SK-N-SH (cell line): ENCODE measurements at regions not wholly inside any gene's neighbourhood (a gene's known extent, or its start where the extent isn't known, plus 50 kb on each side); places are given as distances from the start of the nearest gene placed in this dataset.

Experiments used
- CTCF ChIA-PET: fragments of 300-600, 350-600 bp; formaldehyde crosslinking; extraction: SDS; loops from one replicate; lab custom pipeline; 2021; lab: Yijun Ruan, JAX
- POLR2A ChIA-PET: fragments of 350-600 bp; sonication (Branson Sonifier 250); formaldehyde crosslinking; extraction: SDS; loops from one replicate; lab custom pipeline; 2020; ENCODE audit warnings: antibody characterized with exemption, inconsistent platforms; lab: Yijun Ruan, JAX
- DNase-seq: peaks from one replicate; pipeline ENCODE4 v3.0.0; 2012
- H2AFZ ChIP-seq: fragments of 200-600 bp; sonication (generic); 2 replicates; pipeline ENCODE4 v1.8.1; 2016; ENCODE audit warnings: antibody characterized with exemption, mild to moderate bottlenecking, low read depth
- H3F3A ChIP-seq: fragments of 200-600 bp; sonication (generic); replicated peaks from 2 replicates; pipeline ENCODE3; 2016; ENCODE audit warnings: antibody characterized with exemption, mild to moderate bottlenecking; ENCODE audit not compliant: insufficient read depth
- H3K27ac ChIP-seq, 2 experiments: fragments of 200-500 bp in 1 of 2; fragments of 200-600 bp in 1 of 2; sonication (Bioruptor generic) in 1 of 2; sonication (generic), shearing (Covaris generic) in 1 of 2; 2 replicates each; pipeline versions ENCODE4 v1.5.1 to v1.6.1; 2014 to 2016; ENCODE audit warnings: low read depth in 2 of 2, inconsistent platforms in 1 of 2, low read length in 1 of 2, mild to moderate bottlenecking in 1 of 2, mixed read lengths in 1 of 2
- H3K27me3 ChIP-seq: fragments of 200-600 bp; sonication (generic), shearing (Covaris generic); 2 replicates; pipeline ENCODE4 v1.6.1; 2016; ENCODE audit warnings: mixed run types; ENCODE audit not compliant: insufficient read depth
- H3K36me3 ChIP-seq, 2 experiments: fragments of 200-500 bp in 1 of 2; fragments of 200-600 bp in 1 of 2; sonication (Bioruptor generic) in 1 of 2; sonication (generic) in 1 of 2; replicated peaks in 1 of 2; 2 replicates each; pipeline versions ENCODE3 to v1.5.1; 2014 to 2016; ENCODE audit warnings: low read length in 1 of 2, mild to moderate bottlenecking in 1 of 2; ENCODE audit not compliant: insufficient read depth in 2 of 2, control insufficient read depth in 1 of 2
- H3K4me1 ChIP-seq, 2 experiments: fragments of 200-500 bp in 1 of 2; fragments of 200-600 bp in 1 of 2; sonication (Bioruptor generic) in 1 of 2; sonication (generic), shearing (Covaris generic) in 1 of 2; 2 replicates each; pipeline versions ENCODE4 v1.5.1 to v1.6.1; 2014 to 2016; ENCODE audit warnings: low read depth in 1 of 2, low read length in 1 of 2, mixed run types in 1 of 2; ENCODE audit not compliant: insufficient read depth in 2 of 2, control insufficient read depth in 1 of 2
- H3K4me2 ChIP-seq: fragments of 200-600 bp; sonication (generic), shearing (Covaris generic); 2 replicates; pipeline ENCODE4 v1.6.1; 2017; ENCODE audit warnings: mixed run types
- H3K4me3 ChIP-seq, 2 experiments: fragments of 200-500 bp in 1 of 2; fragments of 200-600 bp in 1 of 2; sonication (Bioruptor generic) in 1 of 2; sonication (generic), shearing (Covaris generic) in 1 of 2; 2 replicates each; pipeline versions ENCODE4 v1.5.1 to v1.8.1; 2014 to 2016; ENCODE audit warnings: low read depth in 2 of 2, inconsistent platforms in 1 of 2, low read length in 1 of 2, mild to moderate bottlenecking in 1 of 2, mixed read lengths in 1 of 2, moderate library complexity in 1 of 2
- H3K79me2 ChIP-seq: fragments of 200-600 bp; sonication (generic); 2 replicates; pipeline ENCODE4 v1.8.1; 2017; ENCODE audit warnings: mild to moderate bottlenecking; ENCODE audit not compliant: insufficient read depth
- H3K9ac ChIP-seq: fragments of 200-600 bp; sonication (generic); 2 replicates; pipeline ENCODE4 v1.6.1; 2017; ENCODE audit warnings: mixed run types
- H3K9me2 ChIP-seq: fragments of 200-600 bp; sonication (generic); 2 replicates; pipeline ENCODE4 v1.6.1; 2017; ENCODE audit warnings: mixed run types
- H3K9me3 ChIP-seq: fragments of 200-600 bp; sonication (generic); 2 replicates; pipeline ENCODE4 v1.6.1; 2017; ENCODE audit warnings: mixed run types, mild to moderate bottlenecking, moderate library complexity
- H4K20me1 ChIP-seq: fragments of 200-600 bp; sonication (generic); 2 replicates; pipeline ENCODE4 v1.6.1; 2017; ENCODE audit warnings: mild to moderate bottlenecking, mixed run types; ENCODE audit not compliant: insufficient read depth
- CHD2 ChIP-seq: fragments of 150-350 bp; IDR thresholded peaks from 2 replicates; pipeline ENCODE4 v1.6.1; 2018; ENCODE audit warnings: low read length; ENCODE audit not compliant: partially characterized antibody
- ELF1 ChIP-seq: IDR thresholded peaks from 2 replicates; pipeline ENCODE4 v1.4.0; 2012
- FOSL2 ChIP-seq: IDR thresholded peaks from 2 replicates; pipeline ENCODE4 v1.4.0; 2012; ENCODE audit warnings: low read depth, mild to moderate bottlenecking, moderate library complexity, borderline replicate concordance
- FOXJ3 ChIP-seq: sonication (generic); formaldehyde crosslinking; IDR thresholded peaks from 2 replicates; pipeline ENCODE4 v1.5.1; 2020; ENCODE audit warnings: mild to moderate bottlenecking, missing genetic modification reagents
- GABPA ChIP-seq: IDR thresholded peaks from 2 replicates; pipeline ENCODE4 v1.4.0; 2012; ENCODE audit warnings: low read depth, mild to moderate bottlenecking
- GATA2 ChIP-seq: sonication (generic); formaldehyde crosslinking; IDR thresholded peaks from 2 replicates; pipeline ENCODE4 v1.5.0; 2020; ENCODE audit warnings: mild to moderate bottlenecking, missing genetic modification reagents
- JUND ChIP-seq: IDR thresholded peaks from 2 replicates; pipeline ENCODE4 v1.4.0; 2012
- MEF2A ChIP-seq: IDR thresholded peaks from 2 replicates; pipeline ENCODE4 v1.4.0; 2012; ENCODE audit warnings: low read depth, borderline replicate concordance
- MXI1 ChIP-seq: IDR thresholded peaks from 2 replicates; pipeline ENCODE4 v1.6.1; 2012; ENCODE audit warnings: mild to moderate bottlenecking, low read depth, low read length, improper control_type of control experiment
- NFIC ChIP-seq: IDR thresholded peaks from 2 replicates; pipeline ENCODE4 v1.4.0; 2012; ENCODE audit warnings: borderline replicate concordance
- NRF1 ChIP-seq: IDR thresholded peaks from 2 replicates; pipeline ENCODE4 v1.6.1; 2012; ENCODE audit warnings: low read depth, mild to moderate bottlenecking, low read length
- POLR2AphosphoS5 ChIP-seq: IDR thresholded peaks from 2 replicates; pipeline ENCODE4 v1.6.1; 2012; ENCODE audit warnings: low read depth, low read length
- TAF1 ChIP-seq: IDR thresholded peaks from 2 replicates; pipeline ENCODE4 v1.6.1; 2012; ENCODE audit warnings: low read depth, mild to moderate bottlenecking, low read length, moderate library complexity, borderline replicate concordance
- TEAD4 ChIP-seq: IDR thresholded peaks from 2 replicates; pipeline ENCODE4 v1.4.0; 2012; ENCODE audit warnings: mild to moderate bottlenecking, borderline replicate concordance; ENCODE audit not compliant: insufficient read depth
- YY1 ChIP-seq: IDR thresholded peaks from 2 replicates; pipeline ENCODE4 v1.4.0; 2012; ENCODE audit warnings: low read depth, mild to moderate bottlenecking
- WGBS: methylation state at CpG from one replicate; pipeline ENCODE4 v1.1.6; 2017; ENCODE audit warnings: low lambda C conversion rate; 5-methylcytosine and 5-hydroxymethylcytosine counted together
- TF ChIP-seq, protein P1 (sequence below): fragments of 150-350 bp; IDR thresholded peaks from 2 replicates; pipeline ENCODE4 v1.6.1; 2017; ENCODE audit warnings: antibody characterized with exemption, low read length, low read depth, borderline replicate concordance
- TF ChIP-seq, protein P2 (sequence below): fragments of 200-600 bp; sonication (generic); IDR thresholded peaks from 2 replicates; pipeline ENCODE4 v1.6.1; 2017; ENCODE audit warnings: antibody characterized with exemption, mild to moderate bottlenecking, moderate library complexity
- TF ChIP-seq, protein P3 (sequence below): IDR thresholded peaks from 2 replicates; pipeline ENCODE4 v1.4.0; 2012; ENCODE audit warnings: low read depth, borderline replicate concordance
- TF ChIP-seq, protein P4 (sequence below): IDR thresholded peaks from 2 replicates; pipeline ENCODE4 v1.4.0; 2012; ENCODE audit warnings: low read depth, borderline replicate concordance

DNA sequence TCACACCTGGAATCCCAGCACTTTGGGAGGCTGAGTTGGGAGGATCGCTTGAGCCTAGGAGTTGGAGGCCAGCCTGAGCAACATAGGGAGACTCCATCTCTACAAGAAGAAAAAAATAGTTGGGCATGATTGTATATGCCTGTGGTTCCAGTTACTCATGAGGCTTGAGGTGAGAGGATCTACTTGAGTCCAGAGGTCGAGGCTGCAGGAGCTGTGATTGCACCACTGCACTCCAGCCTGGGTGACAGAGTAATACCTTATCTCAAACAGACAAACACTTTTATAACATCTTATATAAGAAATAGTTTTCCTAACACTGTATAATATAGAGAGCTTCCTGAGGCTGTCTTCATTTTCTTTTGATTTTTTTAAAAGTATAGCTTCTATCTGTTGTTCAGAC is 448.4 kb upstream of the COBL start:
- Histone ChIP-seq H3K4me2 (no peak overlapping the region), H3K27me3 (no peaks in the 10 kb centered on the region), H3F3A (no peaks in the 10 kb centered on the region), H3K4me1 (no peaks in the 10 kb centered on the region; a peak in 1 of 4 replicates), H2AFZ (no peak overlapping the region), H3K4me3 (no peak overlapping the region), H3K9ac (no peak overlapping the region), H3K36me3 (no peaks in the 10 kb centered on the region), H3K9me2 (no peaks in the 10 kb centered on the region), H3K79me2 (no peaks in the 10 kb centered on the region), H3K9me3 (no peaks in the 10 kb centered on the region; the same call in 1 of the 2 replicates), H3K27ac (no peak overlapping the region), H4K20me1 (no peaks in the 10 kb centered on the region)
- DNase-seq = no peak
- WGBS = 13% methylated on average over 2 of the region's 2 CpGs
- TF ChIP-seq, protein P1, sequence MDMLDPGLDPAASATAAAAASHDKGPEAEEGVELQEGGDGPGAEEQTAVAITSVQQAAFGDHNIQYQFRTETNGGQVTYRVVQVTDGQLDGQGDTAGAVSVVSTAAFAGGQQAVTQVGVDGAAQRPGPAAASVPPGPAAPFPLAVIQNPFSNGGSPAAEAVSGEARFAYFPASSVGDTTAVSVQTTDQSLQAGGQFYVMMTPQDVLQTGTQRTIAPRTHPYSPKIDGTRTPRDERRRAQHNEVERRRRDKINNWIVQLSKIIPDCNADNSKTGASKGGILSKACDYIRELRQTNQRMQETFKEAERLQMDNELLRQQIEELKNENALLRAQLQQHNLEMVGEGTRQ = no peak
- TF ChIP-seq POLR2AphosphoS5 (no peak), CHD2 (no peak), FOSL2 (no peak), GATA2 (no peak), NFIC (no peak), NRF1 (no peak), YY1 (no peak), ELF1 (no peak), TEAD4 (no peak), MEF2A (no peak), MXI1 (no peak), FOXJ3 (CRISPR knock-in tag) (no peak), JUND (no peak), GABPA (no peak), TAF1 (no peak)
- TF ChIP-seq, protein P2, sequence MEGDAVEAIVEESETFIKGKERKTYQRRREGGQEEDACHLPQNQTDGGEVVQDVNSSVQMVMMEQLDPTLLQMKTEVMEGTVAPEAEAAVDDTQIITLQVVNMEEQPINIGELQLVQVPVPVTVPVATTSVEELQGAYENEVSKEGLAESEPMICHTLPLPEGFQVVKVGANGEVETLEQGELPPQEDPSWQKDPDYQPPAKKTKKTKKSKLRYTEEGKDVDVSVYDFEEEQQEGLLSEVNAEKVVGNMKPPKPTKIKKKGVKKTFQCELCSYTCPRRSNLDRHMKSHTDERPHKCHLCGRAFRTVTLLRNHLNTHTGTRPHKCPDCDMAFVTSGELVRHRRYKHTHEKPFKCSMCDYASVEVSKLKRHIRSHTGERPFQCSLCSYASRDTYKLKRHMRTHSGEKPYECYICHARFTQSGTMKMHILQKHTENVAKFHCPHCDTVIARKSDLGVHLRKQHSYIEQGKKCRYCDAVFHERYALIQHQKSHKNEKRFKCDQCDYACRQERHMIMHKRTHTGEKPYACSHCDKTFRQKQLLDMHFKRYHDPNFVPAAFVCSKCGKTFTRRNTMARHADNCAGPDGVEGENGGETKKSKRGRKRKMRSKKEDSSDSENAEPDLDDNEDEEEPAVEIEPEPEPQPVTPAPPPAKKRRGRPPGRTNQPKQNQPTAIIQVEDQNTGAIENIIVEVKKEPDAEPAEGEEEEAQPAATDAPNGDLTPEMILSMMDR = no peak
- TF ChIP-seq, protein P3, sequence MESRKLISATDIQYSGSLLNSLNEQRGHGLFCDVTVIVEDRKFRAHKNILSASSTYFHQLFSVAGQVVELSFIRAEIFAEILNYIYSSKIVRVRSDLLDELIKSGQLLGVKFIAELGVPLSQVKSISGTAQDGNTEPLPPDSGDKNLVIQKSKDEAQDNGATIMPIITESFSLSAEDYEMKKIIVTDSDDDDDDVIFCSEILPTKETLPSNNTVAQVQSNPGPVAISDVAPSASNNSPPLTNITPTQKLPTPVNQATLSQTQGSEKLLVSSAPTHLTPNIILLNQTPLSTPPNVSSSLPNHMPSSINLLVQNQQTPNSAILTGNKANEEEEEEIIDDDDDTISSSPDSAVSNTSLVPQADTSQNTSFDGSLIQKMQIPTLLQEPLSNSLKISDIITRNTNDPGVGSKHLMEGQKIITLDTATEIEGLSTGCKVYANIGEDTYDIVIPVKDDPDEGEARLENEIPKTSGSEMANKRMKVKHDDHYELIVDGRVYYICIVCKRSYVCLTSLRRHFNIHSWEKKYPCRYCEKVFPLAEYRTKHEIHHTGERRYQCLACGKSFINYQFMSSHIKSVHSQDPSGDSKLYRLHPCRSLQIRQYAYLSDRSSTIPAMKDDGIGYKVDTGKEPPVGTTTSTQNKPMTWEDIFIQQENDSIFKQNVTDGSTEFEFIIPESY = no peak
- TF ChIP-seq, protein P4, sequence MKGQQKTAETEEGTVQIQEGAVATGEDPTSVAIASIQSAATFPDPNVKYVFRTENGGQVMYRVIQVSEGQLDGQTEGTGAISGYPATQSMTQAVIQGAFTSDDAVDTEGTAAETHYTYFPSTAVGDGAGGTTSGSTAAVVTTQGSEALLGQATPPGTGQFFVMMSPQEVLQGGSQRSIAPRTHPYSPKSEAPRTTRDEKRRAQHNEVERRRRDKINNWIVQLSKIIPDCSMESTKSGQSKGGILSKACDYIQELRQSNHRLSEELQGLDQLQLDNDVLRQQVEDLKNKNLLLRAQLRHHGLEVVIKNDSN = no peak
- ChIA-PET POLR2A (no interaction called here), CTCF (interaction anchor here (0.9 kb wide), 1 partner anchor 163 kb away, joined by 3 read pairs; no protein-coding TSS in a partner anchor)
